ENCODE measurements at regions not wholly inside any gene's neighbourhood (a gene's known extent, or its start where the extent isn't known, plus 50 kb on each side); places are given as distances from the start of the nearest gene placed in this dataset.
"Not testable (repeated sequence)": the region's sequence is repeated elsewhere in the genome, so short reads cannot be mapped to it uniquely, and the experiment has no call there.

GRCh38 chr21:25531538-25532250, 75.6 kb downstream of the MRPL39 start:
- in situ Hi-C loops (cut with MboI; ENCODE audit: low sequenced_read_pairs): not testable (repeated sequence)

DNA sequence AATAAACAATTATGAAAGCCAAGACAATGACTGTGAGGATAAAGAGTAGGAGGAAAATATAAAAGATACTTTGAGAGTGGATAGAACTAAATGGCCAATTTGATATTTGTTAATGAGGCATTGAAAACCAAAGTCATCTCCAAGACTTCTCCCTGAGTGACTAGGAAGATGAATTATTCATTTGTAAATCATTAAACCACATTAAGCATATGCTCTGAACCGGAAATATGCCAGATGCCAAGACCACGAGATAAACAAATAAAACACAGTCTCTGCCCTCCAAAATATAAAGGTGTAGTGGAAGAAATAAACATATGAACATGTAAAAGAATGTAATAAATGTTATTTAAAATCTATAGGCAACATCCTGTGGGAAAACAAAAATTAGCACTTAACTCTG, 78.8 kb downstream of the MRPL39 start:
- in situ Hi-C loops (cut with MboI; ENCODE audit: low sequenced_read_pairs): no loop called here

GRCh38 chr21:25518491-25518911, 88.8 kb downstream of the MRPL39 start:
- in situ Hi-C loops (cut with MboI; ENCODE audit: low sequenced_read_pairs): no loop called here

DNA sequence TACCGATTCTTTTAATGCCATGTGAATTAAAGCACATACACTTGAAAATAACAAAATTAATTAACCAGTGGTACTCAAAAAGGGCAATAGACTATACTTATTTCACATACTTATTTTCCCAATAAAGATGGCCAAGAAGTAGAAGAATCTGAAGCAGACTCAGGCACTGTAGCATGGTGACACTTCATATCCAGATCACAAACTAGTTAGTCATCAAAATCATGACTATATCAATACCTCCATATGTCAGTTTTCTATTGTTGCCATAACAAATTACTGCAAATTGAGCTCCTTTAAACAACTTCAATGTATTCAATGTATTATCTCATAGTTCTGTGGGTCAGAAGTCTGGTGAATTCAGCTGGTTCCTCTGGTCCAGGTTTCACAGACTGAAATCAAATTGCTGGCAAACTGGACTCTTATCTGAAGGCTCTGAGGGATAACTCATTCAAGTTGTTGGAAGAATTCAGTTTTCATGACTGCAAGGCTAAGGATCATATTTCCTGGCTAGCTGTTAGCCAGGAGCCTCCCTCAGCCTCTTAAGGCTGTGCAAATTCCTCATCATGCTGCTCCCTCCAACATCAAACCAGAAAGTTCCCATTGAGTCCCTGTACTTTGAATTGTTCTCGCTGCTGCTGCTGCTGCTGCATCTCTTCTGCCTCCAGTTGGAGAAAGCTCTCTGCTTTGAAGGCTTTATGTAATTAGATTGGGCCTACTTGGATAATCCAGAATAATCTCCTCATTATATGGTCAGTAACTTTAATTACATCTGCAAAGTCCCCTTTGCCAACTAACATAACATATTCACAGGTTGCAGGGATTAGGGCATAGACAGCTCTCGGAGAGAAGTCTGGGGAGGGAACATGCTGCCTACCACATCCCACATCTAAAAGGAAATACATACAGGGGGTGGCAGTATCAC, 91.5 kb downstream of the MRPL39 start:
- in situ Hi-C loops (cut with MboI; ENCODE audit: low sequenced_read_pairs): no loop called here

- in situ Hi-C loops (cut with MboI; ENCODE audit: low sequenced_read_pairs): no loop called here
Observed at GRCh38 chr21:25513810-25514209, 93.5 kb downstream of the MRPL39 start.

- in situ Hi-C loops (cut with MboI; ENCODE audit: low sequenced_read_pairs): no loop called here
Observed at GRCh38 chr21:25512095-25513081, 94.9 kb downstream of the MRPL39 start.

GRCh38 chr21:25509862-25510261, 97.4 kb downstream of the MRPL39 start:
- in situ Hi-C loops (cut with MboI; ENCODE audit: low sequenced_read_pairs): loop anchor here (10.0 kb wide), 1 partner anchor 65 kb away; no protein-coding TSS in a partner anchor

GRCh38 chr21:25508364-25508763, 98.9 kb downstream of the MRPL39 start:
- in situ Hi-C loops (cut with MboI; ENCODE audit: low sequenced_read_pairs): loop anchor here (10.0 kb wide), 1 partner anchor 64 kb away; no protein-coding TSS in a partner anchor

DNA sequence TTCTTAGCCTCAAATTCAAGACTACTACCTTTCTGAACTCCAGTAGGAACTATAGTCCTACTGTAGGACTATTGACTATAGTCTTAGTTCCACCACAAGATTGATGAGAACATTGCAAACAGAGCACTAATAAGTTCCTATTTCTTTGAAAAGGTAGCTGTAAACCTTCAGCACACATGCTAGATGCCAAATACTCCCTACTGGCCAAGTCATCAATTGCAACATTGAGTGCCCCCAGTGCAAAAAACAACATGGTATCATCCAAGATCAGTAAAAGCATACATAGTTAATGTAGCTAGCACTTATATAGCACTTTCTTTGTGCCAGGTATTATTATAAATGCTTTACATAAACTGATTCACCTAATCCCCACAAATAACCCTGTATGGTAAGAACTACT, 99.8 kb downstream of the MRPL39 start:
- in situ Hi-C loops (cut with MboI; ENCODE audit: low sequenced_read_pairs): loop anchor here (10.0 kb wide), 1 partner anchor 63 kb away; no protein-coding TSS in a partner anchor

DNA sequence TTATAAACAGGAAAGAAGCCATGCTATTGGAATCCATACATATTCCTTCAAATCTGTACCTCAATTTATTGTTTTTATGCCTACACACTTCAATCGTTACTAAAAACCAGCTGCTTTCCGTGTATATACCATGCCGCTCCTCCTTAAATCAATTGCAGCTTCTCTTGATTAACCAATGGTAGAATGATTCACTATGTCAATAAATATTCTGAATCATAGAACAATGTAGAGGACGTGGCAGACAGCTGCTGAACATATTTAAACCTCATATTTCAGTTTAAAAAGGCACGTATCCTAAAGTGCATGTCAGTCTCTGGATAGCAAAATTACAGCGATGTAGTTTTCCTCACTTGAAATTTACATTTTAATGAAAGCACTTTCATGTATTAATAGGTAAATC, 100.4 kb downstream of the MRPL39 start:
- in situ Hi-C loops (cut with MboI; ENCODE audit: low sequenced_read_pairs): loop anchor here (10.0 kb wide), 1 partner anchor 62 kb away; no protein-coding TSS in a partner anchor

DNA sequence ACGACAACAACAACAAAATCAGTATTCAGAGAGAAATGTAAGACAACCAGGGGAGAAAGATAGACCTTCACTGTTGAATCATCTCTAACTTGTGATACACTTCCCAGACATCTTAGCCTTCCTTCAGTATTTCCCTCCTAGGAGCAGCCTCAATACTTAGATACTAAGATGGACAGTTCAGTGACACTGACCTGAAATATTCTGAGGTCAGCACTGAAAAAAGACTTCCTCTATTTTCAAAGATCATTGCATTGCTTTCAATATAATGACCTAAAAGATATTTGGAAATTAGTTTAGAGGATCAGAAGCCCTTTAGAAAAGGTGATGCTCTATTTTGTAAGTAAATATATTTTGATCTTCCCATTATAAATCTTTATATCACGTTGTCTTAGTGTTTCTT, 101.0 kb downstream of the MRPL39 start:
- in situ Hi-C loops (cut with MboI; ENCODE audit: low sequenced_read_pairs): loop anchor here (10.0 kb wide), 1 partner anchor 61 kb away; no protein-coding TSS in a partner anchor

DNA sequence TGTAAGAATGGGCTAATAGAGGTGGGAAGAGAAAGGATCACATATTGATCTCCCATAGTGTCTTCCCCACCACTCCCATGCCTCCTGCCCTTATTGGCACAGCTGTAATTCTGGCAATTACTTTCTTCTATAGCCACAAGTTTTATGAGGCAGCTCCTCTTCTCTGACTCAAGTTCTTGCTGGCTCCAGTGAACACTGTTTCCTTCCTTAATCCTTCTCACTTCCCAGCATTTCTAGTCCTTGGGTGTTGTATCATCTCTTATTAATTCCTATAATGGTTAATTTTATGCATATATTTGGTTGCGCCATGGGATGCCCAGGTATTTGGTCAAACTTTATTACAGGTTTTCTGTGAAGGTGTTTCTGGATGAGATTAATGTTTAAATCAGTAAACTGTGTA, 103.3 kb downstream of the MRPL39 start:
- in situ Hi-C loops (cut with MboI; ENCODE audit: low sequenced_read_pairs): loop anchor here (10.0 kb wide), 1 partner anchor 59 kb away; no protein-coding TSS in a partner anchor

DNA sequence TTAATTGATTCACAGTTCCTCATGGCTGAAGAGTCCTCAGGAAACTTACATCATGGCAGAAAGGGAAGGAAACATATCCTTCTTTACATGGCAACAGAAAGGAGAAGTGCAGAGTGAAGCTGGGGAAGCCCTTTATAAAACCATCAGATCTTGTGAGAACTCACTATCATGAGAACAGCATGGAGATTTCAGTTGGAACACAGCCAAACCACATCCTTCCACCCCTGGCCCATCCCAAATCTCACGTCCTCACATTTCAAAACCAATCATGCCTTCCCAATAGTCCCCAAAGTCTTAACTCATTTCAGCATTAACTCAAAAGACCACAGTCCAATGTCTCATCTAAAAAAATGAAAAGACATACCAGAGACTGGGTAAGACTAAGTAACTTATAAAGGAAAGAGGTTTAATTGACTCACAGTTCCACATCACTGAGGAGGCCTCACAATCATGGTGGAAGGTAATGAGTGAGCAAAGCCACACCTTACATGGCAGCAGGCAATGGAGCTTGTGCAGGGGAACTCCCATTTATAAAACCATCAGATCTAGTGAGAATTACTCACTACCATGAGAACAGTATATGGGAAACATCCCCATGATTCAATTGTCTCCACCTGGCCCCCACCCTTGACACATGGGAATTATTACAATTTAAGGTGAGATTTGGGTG, 105.2 kb downstream of the MRPL39 start:
- in situ Hi-C loops (cut with MboI; ENCODE audit: low sequenced_read_pairs): loop anchor here (10.0 kb wide), 1 partner anchor 57 kb away; no protein-coding TSS in a partner anchor

DNA sequence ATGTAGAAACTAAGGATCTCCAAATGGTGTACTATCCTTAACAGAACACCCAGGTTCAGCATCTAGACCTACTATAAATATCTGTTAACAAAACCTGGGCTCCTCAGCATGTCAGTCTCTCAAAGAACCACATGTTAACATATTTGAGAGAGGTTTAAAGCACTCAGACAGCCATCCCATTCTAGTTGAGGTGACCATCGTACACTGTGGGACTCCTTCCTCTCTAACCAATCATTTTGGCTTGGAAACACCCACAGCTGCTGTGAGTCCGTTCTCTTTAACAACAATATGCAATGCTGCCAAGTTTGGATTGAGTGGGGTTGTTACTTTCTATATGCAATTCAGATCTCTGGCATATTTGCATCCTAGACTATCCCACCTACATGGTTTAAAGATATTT, 105.8 kb downstream of the MRPL39 start:
- in situ Hi-C loops (cut with MboI; ENCODE audit: low sequenced_read_pairs): loop anchor here (10.0 kb wide), 1 partner anchor 57 kb away; no protein-coding TSS in a partner anchor

- in situ Hi-C loops (cut with MboI; ENCODE audit: low sequenced_read_pairs): loop anchor here (10.0 kb wide), 1 partner anchor 56 kb away; no protein-coding TSS in a partner anchor
Observed at GRCh38 chr21:25500598-25500997, 106.7 kb downstream of the MRPL39 start.

DNA sequence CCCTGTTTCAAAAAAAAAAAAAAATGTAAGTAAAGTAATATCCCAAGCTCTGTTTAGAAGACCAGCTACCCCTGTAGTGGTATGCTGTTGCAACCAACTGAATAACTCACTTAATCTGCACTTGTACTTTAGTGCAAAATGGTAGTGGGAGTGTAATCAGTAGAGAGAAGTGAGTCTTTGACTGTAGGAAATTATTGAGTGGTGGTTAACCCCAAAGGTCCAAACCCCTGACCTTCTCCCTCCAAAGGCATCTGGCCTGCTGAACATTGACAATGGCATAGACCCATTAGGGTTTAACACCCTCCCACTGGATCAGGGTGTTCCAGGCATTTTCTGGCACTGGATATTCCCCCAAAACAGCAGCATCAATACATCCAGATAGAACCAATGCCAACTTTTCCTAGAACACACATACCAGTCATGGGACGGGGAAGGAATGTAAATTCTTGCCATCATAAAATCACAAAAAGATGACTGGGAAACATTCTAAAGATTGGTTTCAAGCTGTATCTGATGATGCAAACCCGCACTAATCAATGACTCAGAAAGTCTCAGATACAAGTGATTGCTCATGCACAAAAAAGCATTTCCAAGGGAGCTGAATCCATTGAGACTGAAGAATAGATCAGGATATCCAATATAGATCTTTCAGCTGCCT, 110.3 kb downstream of the MRPL39 start:
- in situ Hi-C loops (cut with MboI; ENCODE audit: low sequenced_read_pairs): no loop called here

- in situ Hi-C loops (cut with MboI; ENCODE audit: low sequenced_read_pairs): no loop called here
Observed at GRCh38 chr21:25494804-25495203, 112.5 kb downstream of the MRPL39 start.

DNA sequence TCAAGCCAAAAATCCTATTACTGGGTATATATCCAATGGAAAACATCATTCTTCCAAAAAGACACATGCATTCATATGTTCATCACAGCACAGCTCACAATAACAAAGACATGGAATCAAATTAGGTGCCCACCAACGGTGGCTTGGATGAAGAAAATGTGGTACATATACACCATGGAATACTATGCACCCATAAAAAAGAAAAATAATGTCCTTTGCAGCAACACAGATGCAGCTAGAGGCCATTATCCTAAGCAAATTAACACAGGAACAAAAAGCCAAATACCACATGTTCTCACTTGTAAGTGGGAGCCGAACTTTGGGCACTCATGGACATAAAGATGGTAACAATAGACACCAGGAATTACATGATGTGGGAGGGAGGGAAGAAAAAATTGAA, 113.6 kb downstream of the MRPL39 start:
- in situ Hi-C loops (cut with MboI; ENCODE audit: low sequenced_read_pairs): no loop called here

DNA sequence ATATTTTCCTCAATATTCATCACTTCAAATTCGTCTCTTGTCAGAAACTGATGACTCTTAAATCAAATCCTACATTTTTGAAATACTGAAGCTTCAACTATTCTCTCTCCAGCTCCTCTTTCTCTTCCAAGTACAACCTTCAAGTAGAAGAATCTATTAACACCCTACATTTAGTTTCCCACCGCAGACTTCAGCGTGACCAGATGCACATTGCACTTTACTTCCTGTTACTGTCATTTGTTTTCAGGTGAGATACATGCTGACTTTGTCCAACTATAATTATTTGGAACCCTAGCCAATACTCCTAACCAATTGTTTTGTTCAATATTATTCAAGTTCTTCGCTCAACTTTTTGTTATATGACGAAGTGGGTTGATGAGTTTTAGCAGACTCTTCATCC, 116.0 kb downstream of the MRPL39 start:
- in situ Hi-C loops (cut with MboI; ENCODE audit: low sequenced_read_pairs): no loop called here

Measured in HL-60/S4 treated with phorbol 12-myristate 13-acetate at 8.2 ng/mL for 4 days and 3 days (cell line).